ENCODE measurements at regions not wholly inside any gene's neighbourhood (a gene's known extent, or its start where the extent isn't known, plus 50 kb on each side); places are given as distances from the start of the nearest gene placed in this dataset.

DNA sequence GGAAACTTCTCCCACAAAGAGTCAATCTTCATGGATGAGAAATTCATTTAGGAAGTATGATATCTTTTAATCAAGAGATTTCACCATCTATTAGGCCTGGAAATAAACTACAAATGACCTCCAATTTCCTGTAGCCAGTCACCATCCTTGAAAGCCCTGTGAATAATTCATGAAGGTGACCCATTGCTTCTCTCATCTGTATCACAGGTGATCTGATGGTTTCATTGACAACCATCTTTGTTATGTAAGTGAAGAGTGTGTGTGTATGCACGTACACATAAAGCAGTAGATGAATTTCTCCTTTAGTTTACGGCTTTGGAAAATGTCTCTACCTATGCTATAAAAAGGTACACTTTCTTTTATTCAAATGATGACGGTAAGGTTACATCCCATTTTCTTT is 644.1 kb upstream of the KLF4 start:
- H3K4me3 ChIP-seq (ENCODE audit: low read length) = no peak overlapping the region
- H3K9me3 ChIP-seq (ENCODE audit: control insufficient read depth, low read length) = no peaks in the 10 kb centered on the region
- no peaks in the 10 kb centered on the region for H3K36me3 ChIP-seq (ENCODE audit: control insufficient read depth, insufficient read depth, low read length)
- no peaks in the 10 kb centered on the region for H3K27me3 ChIP-seq (ENCODE audit: control insufficient read depth, insufficient read depth, low read length)
- peaks cover 13% of the 10 kb centered on the region for H3K4me1 ChIP-seq (ENCODE audit: control insufficient read depth, insufficient read depth, low read length)
- H3K9ac ChIP-seq (ENCODE audit: low read length) = no peak overlapping the region

DNA sequence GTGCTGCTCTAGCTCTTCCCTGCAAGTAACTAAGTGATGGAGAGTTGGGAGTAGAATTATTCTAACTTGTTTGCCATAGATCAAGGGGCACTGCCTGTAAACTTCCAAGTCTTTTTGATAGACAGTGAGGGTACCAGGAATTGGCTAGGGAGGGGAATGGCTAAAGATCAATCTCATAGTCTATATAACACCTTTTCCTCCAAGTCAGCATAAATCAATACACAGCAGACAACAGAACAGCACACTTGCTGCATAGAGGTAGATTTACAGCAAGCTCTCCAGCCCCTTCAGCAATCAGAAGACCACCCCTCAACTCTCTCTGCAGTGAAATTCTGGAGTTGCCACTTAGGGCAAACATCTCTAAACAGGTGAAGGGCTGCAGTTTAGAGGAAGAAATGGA is 643.5 kb upstream of the KLF4 start:
- no peaks in the 10 kb centered on the region for H3K36me3 ChIP-seq (ENCODE audit: control insufficient read depth, insufficient read depth, low read length)
- H3K9me3 ChIP-seq (ENCODE audit: control insufficient read depth, low read length) = no peaks in the 10 kb centered on the region
- H3K4me3 ChIP-seq (ENCODE audit: low read length) = no peak overlapping the region
- no peaks in the 10 kb centered on the region for H3K27me3 ChIP-seq (ENCODE audit: control insufficient read depth, insufficient read depth, low read length)
- peaks cover 13% of the 10 kb centered on the region for H3K4me1 ChIP-seq (ENCODE audit: control insufficient read depth, insufficient read depth, low read length)
- H3K9ac ChIP-seq (ENCODE audit: low read length) = no peak overlapping the region

- Histone ChIP-seq H3K4me1 (ENCODE audit: control insufficient read depth, insufficient read depth, low read length) (peaks cover 13% of the 10 kb centered on the region), H3K9ac (ENCODE audit: low read length) (no peak overlapping the region), H3K27me3 (ENCODE audit: control insufficient read depth, insufficient read depth, low read length) (no peaks in the 10 kb centered on the region), H3K36me3 (ENCODE audit: control insufficient read depth, insufficient read depth, low read length) (no peaks in the 10 kb centered on the region), H3K9me3 (ENCODE audit: control insufficient read depth, low read length) (no peaks in the 10 kb centered on the region), H3K4me3 (ENCODE audit: low read length) (no peak overlapping the region)
Measured at GRCh38 chr9:108130905-108131304, 641.3 kb upstream of the KLF4 start.

- Histone ChIP-seq H3K4me3 (ENCODE audit: low read length) (no peak overlapping the region), H3K4me1 (ENCODE audit: control insufficient read depth, insufficient read depth, low read length) (peaks cover 3% of the 10 kb centered on the region), H3K9me3 (ENCODE audit: control insufficient read depth, low read length) (no peaks in the 10 kb centered on the region), H3K36me3 (ENCODE audit: control insufficient read depth, insufficient read depth, low read length) (no peaks in the 10 kb centered on the region), H3K9ac (ENCODE audit: low read length) (no peak overlapping the region), H3K27me3 (ENCODE audit: control insufficient read depth, insufficient read depth, low read length) (no peaks in the 10 kb centered on the region)
Measured at GRCh38 chr9:108125625-108126024, 636.1 kb upstream of the KLF4 start.

- Histone ChIP-seq H3K4me1 (ENCODE audit: control insufficient read depth, insufficient read depth, low read length) (peaks cover 35% of the 10 kb centered on the region), H3K36me3 (ENCODE audit: control insufficient read depth, insufficient read depth, low read length) (no peaks in the 10 kb centered on the region), H3K27me3 (ENCODE audit: control insufficient read depth, insufficient read depth, low read length) (no peaks in the 10 kb centered on the region), H3K4me3 (ENCODE audit: low read length) (no peak overlapping the region), H3K9me3 (ENCODE audit: control insufficient read depth, low read length) (no peaks in the 10 kb centered on the region), H3K9ac (ENCODE audit: low read length) (no peak overlapping the region)
Measured at GRCh38 chr9:108119530-108120113, 630.1 kb upstream of the KLF4 start.

DNA sequence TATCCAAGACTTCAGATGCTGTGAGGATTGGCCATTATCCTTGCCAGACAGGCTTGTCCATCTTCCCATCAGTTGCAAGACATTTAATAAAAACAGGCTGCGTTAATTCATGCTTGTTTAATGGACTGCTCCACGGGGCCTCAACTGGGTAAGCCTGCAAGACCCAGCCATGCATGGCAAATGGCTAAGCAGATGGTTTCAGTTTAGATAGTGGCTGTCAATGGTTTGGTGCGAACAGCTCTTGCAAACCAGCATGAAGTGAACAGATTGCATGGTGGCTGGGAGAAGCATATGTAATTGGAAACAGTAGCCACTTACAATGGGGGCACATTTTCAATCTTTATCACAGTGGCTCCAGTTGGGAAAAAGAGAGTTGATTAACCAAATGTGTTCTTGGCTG is 628.2 kb upstream of the KLF4 start:
- Histone ChIP-seq H3K9me3 (ENCODE audit: control insufficient read depth, low read length) (no peaks in the 10 kb centered on the region), H3K4me1 (ENCODE audit: control insufficient read depth, insufficient read depth, low read length) (peaks cover 35% of the 10 kb centered on the region), H3K36me3 (ENCODE audit: control insufficient read depth, insufficient read depth, low read length) (no peaks in the 10 kb centered on the region), H3K27me3 (ENCODE audit: control insufficient read depth, insufficient read depth, low read length) (no peaks in the 10 kb centered on the region), H3K4me3 (ENCODE audit: low read length) (no peak overlapping the region), H3K9ac (ENCODE audit: low read length) (no peak overlapping the region)

GRCh38 chr9:108117306-108117705 is 627.7 kb upstream of the KLF4 start:
- Histone ChIP-seq H3K36me3 (ENCODE audit: control insufficient read depth, insufficient read depth, low read length) (no peaks in the 10 kb centered on the region), H3K9ac (ENCODE audit: low read length) (no peak overlapping the region), H3K9me3 (ENCODE audit: control insufficient read depth, low read length) (no peaks in the 10 kb centered on the region), H3K4me3 (ENCODE audit: low read length) (no peak overlapping the region), H3K4me1 (ENCODE audit: control insufficient read depth, insufficient read depth, low read length) (peaks cover 35% of the 10 kb centered on the region), H3K27me3 (ENCODE audit: control insufficient read depth, insufficient read depth, low read length) (no peaks in the 10 kb centered on the region)

DNA sequence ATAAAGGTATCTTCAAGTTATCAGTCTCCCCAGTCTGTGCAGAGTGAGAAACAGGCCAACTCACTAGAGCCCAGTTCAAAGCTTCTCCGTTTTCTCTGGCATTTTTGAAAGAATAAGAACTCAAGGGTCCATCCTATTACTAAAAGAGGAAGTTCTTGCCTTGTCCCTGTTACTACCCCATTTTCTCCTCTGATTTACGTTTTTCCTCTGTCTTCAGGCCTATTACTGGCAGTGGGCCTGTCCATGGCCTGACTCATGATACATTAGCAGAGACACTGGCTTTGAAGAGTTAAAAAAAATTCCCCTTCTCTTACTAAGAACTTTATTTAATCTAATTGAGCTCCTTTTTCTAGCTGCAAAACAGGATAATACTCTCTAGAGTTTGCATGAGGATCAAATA is 624.0 kb upstream of the KLF4 start:
- Histone ChIP-seq H3K4me3 (ENCODE audit: low read length) (no peak overlapping the region), H3K9me3 (ENCODE audit: control insufficient read depth, low read length) (no peaks in the 10 kb centered on the region), H3K27me3 (ENCODE audit: control insufficient read depth, insufficient read depth, low read length) (no peaks in the 10 kb centered on the region), H3K9ac (ENCODE audit: low read length) (no peak overlapping the region), H3K4me1 (ENCODE audit: control insufficient read depth, insufficient read depth, low read length) (peaks cover 27% of the 10 kb centered on the region), H3K36me3 (ENCODE audit: control insufficient read depth, insufficient read depth, low read length) (no peaks in the 10 kb centered on the region)

DNA sequence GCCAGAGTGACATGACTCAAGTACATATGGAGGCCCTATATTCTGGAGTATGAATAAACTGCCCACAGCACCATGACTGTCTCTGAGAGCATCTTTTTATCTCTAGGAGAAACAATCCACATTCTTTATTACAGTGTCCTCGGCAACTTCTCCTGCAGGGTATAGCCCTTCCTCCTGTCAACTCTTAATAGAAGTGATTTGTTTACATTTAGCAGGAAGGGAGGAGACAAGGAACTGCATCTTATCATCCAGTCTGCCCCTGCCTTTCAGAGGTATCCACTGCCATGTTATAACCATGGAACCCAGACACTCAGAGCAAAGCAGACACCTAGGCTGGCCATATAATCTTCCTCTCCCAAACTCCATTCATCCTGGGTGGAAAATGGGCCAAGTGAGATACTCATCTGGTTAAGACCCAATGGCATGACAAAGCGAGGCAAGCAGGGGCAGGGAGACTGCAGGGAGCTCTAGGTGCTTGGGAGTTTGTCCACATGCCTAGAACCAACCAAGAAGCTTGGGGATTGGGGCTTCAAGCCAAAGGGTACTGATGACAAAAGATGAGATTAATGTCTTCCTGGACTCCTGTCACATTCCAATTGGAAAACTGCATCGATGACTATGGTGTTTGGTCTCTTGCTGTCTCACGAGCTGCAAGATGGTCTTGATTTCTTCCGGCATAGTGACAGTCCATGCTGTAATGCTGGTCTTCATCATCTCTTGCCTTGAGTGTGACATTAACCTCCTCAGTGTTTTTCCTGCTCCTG is 620.5 kb upstream of the KLF4 start:
- peaks cover 27% of the 10 kb centered on the region for H3K4me1 ChIP-seq (ENCODE audit: control insufficient read depth, insufficient read depth, low read length)
- H3K27me3 ChIP-seq (ENCODE audit: control insufficient read depth, insufficient read depth, low read length) = no peaks in the 10 kb centered on the region
- H3K9me3 ChIP-seq (ENCODE audit: control insufficient read depth, low read length) = no peaks in the 10 kb centered on the region
- no peaks in the 10 kb centered on the region for H3K36me3 ChIP-seq (ENCODE audit: control insufficient read depth, insufficient read depth, low read length)
- no peak overlapping the region for H3K4me3 ChIP-seq (ENCODE audit: low read length)
- no peak overlapping the region for H3K9ac ChIP-seq (ENCODE audit: low read length)

DNA sequence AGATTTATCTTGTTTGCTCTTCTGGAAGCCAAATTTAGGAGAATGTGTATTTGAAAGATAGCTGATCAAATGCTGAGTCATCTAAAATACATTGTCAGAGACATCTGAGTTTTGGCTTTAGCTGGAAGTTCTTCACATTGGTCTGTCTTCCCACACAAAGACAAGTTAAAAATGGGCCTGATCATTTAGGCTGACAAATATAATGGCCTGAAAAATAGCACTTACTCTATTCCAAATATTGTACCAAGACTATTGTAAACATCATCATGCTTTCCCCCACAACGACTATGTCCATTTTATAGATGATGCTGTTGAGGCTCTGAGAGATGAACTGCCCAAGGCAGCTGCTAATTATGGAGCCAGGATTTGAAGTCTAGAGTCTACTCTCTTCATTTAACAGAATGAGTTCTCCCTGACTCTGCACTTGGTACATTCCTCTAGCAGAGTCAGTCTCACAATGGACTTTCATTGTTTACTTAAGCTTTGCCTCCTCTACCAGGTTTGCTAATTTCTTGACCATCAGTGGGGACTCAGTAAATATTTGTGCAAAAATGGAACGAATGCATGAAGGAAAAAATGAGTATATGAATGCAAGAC is 619.4 kb upstream of the KLF4 start:
- peaks cover 36% of the 10 kb centered on the region for H3K4me1 ChIP-seq (ENCODE audit: control insufficient read depth, insufficient read depth, low read length)
- no peak overlapping the region for H3K4me3 ChIP-seq (ENCODE audit: low read length)
- no peaks in the 10 kb centered on the region for H3K36me3 ChIP-seq (ENCODE audit: control insufficient read depth, insufficient read depth, low read length)
- H3K9ac ChIP-seq (ENCODE audit: low read length) = no peak overlapping the region
- H3K27me3 ChIP-seq (ENCODE audit: control insufficient read depth, insufficient read depth, low read length) = no peaks in the 10 kb centered on the region
- no peaks in the 10 kb centered on the region for H3K9me3 ChIP-seq (ENCODE audit: control insufficient read depth, low read length)

DNA sequence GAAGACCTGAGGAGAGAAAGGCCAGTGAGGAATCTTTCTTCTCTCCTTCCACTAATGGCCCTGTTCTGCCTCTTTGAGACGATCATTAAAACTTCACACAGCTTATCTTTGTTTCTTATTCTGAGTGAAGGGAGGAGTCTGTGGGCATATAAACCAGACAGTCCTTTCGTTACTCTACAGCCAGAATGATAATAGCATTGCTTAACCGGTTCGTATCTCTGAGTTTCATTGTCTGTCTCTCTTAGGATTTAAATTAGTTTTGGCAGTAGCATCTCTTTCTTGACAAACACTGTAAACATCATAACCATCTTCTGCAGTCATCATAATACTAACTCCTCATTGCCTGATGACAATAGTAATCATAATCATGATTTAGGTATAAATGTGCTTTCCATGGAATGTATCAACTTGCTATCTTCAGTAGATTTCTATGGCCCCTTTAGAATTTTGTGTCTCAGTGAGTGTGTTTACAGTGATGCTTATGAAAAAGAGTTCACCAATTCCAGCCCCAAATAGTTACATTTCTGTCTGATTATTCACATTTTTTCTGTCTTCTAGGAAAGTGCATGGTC is 618.8 kb upstream of the KLF4 start:
- Histone ChIP-seq H3K9ac (ENCODE audit: low read length) (no peak overlapping the region), H3K27me3 (ENCODE audit: control insufficient read depth, insufficient read depth, low read length) (no peaks in the 10 kb centered on the region), H3K4me1 (ENCODE audit: control insufficient read depth, insufficient read depth, low read length) (peaks cover 36% of the 10 kb centered on the region), H3K36me3 (ENCODE audit: control insufficient read depth, insufficient read depth, low read length) (no peaks in the 10 kb centered on the region), H3K9me3 (ENCODE audit: control insufficient read depth, low read length) (no peaks in the 10 kb centered on the region), H3K4me3 (ENCODE audit: low read length) (no peak overlapping the region)

DNA sequence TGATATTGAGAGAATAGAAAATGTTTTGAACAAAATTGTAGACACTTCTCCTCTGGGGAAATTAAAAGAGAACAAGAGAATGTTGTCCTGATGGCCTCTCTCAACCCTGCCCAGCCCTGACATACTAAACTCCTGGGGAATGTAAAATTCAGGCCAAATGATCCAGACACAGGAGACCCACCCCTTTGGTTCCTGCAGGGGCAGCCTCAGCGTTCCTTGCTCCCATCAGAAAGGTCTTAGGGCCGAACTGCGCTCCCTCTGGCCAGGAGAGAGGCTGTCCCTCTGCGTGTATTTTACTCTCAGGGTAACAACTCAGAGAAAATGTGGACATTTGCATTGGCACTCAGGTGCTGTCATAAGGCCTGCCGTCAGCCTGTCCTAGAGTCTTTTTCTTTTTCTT is 616.3 kb upstream of the KLF4 start:
- Histone ChIP-seq H3K9me3 (ENCODE audit: control insufficient read depth, low read length) (no peaks in the 10 kb centered on the region), H3K9ac (ENCODE audit: low read length) (no peak overlapping the region), H3K36me3 (ENCODE audit: control insufficient read depth, insufficient read depth, low read length) (no peaks in the 10 kb centered on the region), H3K27me3 (ENCODE audit: control insufficient read depth, insufficient read depth, low read length) (no peaks in the 10 kb centered on the region), H3K4me1 (ENCODE audit: control insufficient read depth, insufficient read depth, low read length) (peaks cover 54% of the 10 kb centered on the region), H3K4me3 (ENCODE audit: low read length) (no peak overlapping the region)

All from mucosa of stomach (tissue), 1 donor.